ENCODE measurements at regions not wholly inside any gene's neighbourhood (a gene's known extent, or its start where the extent isn't known, plus 50 kb on each side); places are given as distances from the start of the nearest gene placed in this dataset.

- no peak for TF ChIP-seq POLR2AphosphoS5 (IDR thresholded peaks at IDR 0.05; ENCODE audit: borderline replicate concordance, low read depth, low read length)
- no peak for TF ChIP-seq EZH2 (IDR thresholded peaks at IDR 0.05)
Observed at GRCh38 chr2:183752571-183752970, 628.3 kb downstream of the NUP35 start.
